HG03354 (cell line): ENCODE measurements at regions not wholly inside any gene's neighbourhood (a gene's known extent, or its start where the extent isn't known, plus 50 kb on each side); places are given as distances from the start of the nearest gene placed in this dataset.

ENCODE experiments used
- ATAC-seq: cut with Tn5 transposase; IDR thresholded peaks from one replicate; pipeline ENCODE4 v1.9.1; 2021; ENCODE audit warnings: mild to moderate bottlenecking; ENCODE audit not compliant: unreplicated experiment, poor library complexity, severe bottlenecking

DNA sequence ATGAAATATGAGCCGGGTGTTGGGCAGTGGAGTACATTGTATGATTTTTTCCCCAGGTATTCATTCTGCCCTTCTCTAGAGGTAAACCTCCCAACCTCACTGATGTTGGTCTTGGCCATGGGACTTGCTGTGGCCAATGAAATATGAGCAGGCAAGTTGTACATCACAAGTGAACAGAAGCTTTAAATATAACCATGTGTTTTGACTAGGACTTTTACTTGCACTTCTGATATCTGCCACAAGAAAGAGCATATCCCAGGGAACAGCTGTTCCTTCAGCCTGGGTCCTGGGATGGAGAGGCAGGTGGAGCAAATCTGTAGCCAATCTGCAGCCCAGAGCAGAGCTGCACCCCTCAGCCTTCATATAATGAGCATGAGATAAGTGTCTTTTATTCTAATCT lies 109.8 kb upstream of the PALS2 start:
- ATAC-seq: no peak

DNA sequence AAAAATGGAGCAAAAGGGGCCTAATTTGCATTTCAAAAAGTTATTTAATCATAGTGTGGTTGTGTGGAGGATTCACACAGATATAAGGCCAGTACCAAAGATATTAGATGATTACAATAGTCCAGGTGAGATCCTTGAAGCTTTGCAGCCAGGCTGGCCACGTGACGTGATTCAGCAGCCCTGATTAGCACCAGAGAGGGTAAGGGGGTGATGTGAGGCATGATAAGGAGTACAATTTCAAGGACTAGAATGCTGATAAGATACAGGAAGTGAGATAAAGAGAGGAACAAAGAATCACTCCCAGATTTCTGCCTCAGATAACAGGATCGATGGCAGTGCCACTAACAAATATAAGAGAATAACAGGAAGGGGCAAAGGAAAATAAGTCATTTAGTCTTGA lies 108.4 kb upstream of the PALS2 start:
- ATAC-seq: no peak

GRCh38 chr7:24466168-24466768 lies 107.0 kb upstream of the PALS2 start:
- no peak for ATAC-seq

- no peak for ATAC-seq
These were observed 104.1 kb upstream of the PALS2 start for GRCh38 chr7:24469118-24469517.

GRCh38 chr7:24472093-24472492 lies 101.2 kb upstream of the PALS2 start:
- ATAC-seq: no peak

GRCh38 chr7:24475166-24475961 lies 97.9 kb upstream of the PALS2 start:
- no peak for ATAC-seq

GRCh38 chr7:24476227-24476626 lies 97.0 kb upstream of the PALS2 start:
- ATAC-seq: no peak

DNA sequence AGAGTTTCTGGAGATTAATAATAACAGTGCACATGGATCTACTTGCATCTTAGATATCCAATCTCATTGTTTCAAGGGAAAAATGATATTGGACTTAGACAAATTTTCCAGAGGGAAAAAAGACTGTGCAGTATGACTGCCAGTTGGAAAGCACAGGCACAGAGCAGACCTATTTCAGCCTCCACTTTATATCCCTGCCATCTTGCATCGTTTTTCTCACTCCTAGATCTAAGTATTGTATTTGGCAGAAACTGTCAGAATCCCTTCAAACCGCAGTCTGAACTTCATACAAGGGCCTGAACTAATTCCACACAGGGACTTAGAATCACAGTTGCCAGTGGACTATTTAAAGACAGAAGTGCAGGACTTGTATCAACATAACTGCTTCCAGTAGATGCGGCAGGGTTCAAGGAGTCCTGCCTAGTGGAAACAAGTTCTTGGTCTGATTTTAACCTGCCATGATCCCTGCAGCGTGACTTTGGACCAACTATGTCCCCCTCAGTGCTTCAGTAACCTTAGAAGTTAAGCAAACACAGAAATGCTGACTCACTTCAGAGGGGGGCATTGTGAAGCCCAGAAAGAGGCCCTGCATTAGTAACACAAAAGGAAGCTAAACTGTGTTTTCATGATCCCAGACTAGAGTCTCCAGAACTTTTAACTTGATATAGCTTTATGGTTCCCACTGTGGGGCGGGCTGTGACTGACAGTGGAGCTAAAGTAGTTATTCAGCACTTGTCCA lies 95.7 kb upstream of the PALS2 start:
- ATAC-seq: no peak

DNA sequence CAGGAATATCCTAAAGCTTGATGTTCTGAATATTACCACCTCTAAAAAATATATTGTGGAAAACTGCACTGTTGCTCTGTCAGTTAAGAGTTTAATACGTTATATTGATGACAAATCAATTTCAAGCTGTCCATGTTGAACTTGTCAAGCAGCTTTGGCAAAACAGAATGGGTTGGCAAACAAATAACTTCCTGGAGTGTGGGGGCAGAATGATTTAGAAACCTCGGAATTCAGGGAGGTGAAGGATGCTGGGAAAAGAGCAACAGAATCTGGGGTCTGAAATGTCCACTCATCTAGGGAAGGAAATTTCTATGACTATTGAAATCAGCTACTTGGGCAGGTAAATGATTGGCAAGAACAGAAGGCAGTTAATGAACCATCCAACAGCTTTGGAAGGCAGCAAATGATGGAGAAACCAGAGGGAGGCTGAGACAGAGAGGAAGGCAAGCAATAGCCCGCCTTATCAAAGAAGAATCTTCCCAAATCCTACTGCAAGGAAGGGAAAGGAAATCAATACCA lies 95.1 kb upstream of the PALS2 start:
- no peak for ATAC-seq

GRCh38 chr7:24480501-24480900 lies 92.8 kb upstream of the PALS2 start:
- ATAC-seq: no peak

DNA sequence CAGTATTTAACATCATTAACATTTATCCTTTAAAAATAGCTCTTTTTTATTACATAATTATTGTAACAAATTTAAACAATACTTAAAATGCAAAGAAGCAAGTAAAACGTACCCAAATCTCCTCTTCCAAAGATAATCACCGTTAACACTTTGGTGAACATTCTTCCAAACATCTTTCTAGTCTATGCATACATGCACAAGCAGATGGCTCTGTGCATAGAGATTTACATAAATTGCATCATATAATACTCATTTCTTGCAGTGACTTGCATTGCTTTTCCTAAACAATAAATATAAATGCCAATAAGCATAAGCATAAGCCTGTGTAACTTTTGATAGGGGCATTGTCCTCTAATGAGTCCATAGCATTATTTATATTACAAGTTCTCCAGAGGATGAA lies 89.4 kb upstream of the PALS2 start:
- ATAC-seq: no peak

DNA sequence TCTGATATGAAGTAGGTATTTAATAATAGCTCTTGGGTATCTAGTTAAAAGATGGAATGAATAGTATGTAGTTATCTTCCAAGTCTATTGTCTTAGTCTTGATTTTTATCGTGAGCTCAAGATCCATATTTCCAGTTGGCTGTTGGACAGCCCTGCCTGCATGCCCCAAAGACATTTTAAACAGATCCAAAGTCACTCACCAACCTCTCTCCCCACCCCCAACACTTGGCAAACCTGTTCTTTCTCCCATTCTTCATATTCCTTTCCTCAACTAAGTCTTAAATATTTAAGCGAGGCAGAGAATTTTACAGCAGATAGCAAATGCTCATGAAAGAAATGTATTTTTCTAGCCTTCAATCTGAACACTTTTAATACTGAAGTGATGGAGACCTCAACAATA lies 80.7 kb upstream of the PALS2 start:
- no peak for ATAC-seq

DNA sequence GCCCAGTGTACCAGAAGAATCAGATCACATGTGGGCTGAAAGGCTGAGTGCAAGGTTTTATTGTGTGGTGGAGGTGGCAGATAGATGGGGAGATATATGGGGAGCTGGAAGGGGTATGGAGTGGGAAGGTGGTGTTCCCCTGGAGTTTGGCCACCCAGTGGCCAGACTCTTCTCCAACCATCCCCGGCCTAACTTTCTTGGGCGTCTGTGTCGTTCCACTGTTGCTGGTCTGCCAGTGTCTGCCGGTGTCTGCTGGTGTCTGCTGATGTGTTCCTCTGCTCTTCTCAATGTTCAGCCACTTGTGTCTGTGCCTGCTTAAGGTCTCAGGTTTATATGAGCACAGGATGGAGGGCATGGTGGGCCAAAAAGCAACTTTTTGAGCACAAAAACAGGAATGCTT lies 78.4 kb upstream of the PALS2 start:
- ATAC-seq: no peak

DNA sequence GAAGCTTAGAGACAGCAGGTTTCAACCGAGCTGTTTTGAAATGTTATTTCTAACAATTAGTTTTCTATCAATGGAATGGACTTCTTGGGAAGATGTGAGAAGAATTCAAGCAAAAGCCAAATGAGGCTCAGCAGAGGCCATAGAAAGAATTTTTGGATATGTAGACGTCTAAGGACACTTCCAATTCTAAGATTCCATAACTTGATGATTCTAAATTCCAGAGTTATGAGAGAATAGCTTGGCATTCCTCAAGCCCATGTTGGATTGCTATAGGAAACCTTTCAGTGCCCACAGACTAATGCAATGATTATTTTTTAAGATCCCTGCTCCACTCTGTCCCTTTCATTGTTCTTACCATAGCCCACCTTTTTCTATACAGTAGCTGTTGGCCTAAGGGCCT lies 77.2 kb upstream of the PALS2 start:
- ATAC-seq: no peak

DNA sequence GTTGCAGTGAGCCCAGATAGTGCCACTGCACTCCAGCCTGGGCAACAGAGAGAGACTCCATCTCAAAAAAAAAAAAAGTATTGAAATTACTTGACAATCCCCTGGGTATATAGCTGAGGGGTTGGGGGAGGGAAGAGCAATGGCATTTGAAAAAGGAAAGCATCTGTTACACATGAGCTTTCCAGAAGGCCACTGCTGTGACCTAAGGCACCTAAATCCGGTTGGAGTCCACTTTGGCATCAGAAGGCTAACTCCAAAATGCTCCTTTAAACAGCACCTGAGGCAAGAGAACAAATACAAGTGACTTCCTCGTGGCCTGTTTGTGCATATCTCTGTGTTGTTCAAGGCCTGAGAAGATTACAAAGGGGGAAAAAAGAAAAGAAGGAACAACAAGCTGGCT lies 74.8 kb upstream of the PALS2 start:
- ATAC-seq: no peak

- ATAC-seq: no peak
These were observed 73.4 kb upstream of the PALS2 start for GRCh38 chr7:24499871-24500270.

DNA sequence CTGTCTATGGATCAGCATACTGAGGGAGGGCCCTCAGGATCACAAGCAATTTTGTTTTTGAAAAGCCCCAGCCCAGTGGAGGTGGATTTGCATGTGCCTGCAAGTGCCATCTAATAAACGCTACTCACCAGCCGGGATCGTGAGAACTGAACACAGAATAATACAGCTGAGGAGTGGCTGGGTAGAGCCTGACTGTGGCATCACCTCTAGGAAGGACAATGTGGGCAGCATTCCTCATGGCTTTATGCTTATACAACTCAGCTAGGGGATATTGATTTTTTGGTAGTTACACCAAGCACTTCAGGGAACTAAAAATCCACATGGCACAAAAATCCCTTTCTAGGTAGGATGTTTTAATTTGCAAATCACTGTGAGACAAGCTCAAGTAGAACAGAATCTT lies 72.7 kb upstream of the PALS2 start:
- ATAC-seq: no peak

DNA sequence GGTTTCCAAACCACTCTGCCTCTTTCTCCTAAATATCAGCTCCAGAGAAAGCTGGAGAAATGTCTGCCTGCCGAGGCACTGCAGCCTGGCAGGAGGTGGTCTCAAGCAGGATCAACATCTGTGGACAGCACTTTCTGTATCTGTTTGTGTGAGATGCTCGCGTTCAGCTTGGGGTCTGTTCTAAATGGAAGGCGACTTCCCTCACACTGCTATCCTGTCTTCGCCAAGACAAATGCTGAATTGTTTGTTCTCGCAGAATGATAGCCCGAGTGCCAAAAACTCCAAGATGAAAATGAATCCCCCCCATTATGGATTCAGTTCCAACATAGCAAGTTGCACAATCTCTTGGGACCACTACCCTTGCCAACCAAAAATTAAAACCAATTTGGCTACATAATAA lies 72.2 kb upstream of the PALS2 start:
- no peak for ATAC-seq

- ATAC-seq: no peak
These were observed 71.7 kb upstream of the PALS2 start for GRCh38 chr7:24501443-24502134.

GRCh38 chr7:24502135-24502488 lies 71.1 kb upstream of the PALS2 start:
- ATAC-seq: no peak
